MG63 (cell line): ENCODE measurements at regions not wholly inside any gene's neighbourhood (a gene's known extent, or its start where the extent isn't known, plus 50 kb on each side); places are given as distances from the start of the nearest gene placed in this dataset.
"Not testable (repeated sequence)": the region's sequence is repeated elsewhere in the genome, so short reads cannot be mapped to it uniquely, and the experiment has no call there.

Experiments used
- DNase-seq: peaks from one replicate; pipeline ENCODE4 v3.0.0-alpha.2; 2020
- H3K27me3 ChIP-seq: fragments of 250-450 bp; sonication (Bioruptor Pico); 2 replicates; pipeline ENCODE4 v1.5.1; 2020; ENCODE audit warnings: mild to moderate bottlenecking, moderate library complexity
- H3K36me3 ChIP-seq: fragments of 250-450 bp; sonication (Bioruptor Pico); 2 replicates; pipeline ENCODE4 v1.5.1; 2020; ENCODE audit warnings: mild to moderate bottlenecking, moderate library complexity
- H3K4me3 ChIP-seq: fragments of 250-450 bp; sonication (Bioruptor Pico); 2 replicates; pipeline ENCODE4 v1.5.1; 2020; ENCODE audit warnings: mild to moderate bottlenecking, moderate library complexity
- H3K9me3 ChIP-seq: fragments of 250-450 bp; sonication (Bioruptor Pico); 2 replicates; pipeline ENCODE4 v1.5.1; 2020; ENCODE audit warnings: mild to moderate bottlenecking, moderate library complexity

DNA sequence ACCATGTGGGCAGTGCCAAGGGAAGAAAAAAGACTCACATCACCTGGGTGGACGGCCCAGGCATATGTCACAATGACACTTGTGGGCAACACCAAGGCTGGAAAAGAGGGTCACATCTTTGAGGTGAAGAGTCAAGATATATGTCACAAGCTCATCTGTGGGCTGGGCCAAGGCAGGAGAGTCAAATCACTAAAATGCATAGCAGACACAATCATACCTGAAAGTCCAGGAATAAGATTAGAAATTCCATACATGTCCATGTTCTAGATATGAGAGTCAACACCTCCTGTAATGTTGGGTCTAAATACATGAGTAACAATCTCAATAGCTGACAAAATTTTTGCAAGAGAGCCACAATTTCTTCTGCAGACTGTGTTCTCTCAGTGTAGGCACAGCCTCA is 145.0 kb downstream of the ZNF675 start:
- Histone ChIP-seq H3K4me3 (no peak overlapping the region), H3K36me3 (no peaks in the 10 kb centered on the region), H3K27me3 (no peaks in the 10 kb centered on the region), H3K9me3 (no peaks in the 10 kb centered on the region)
- DNase-seq: no peak

- H3K27me3 ChIP-seq, H3K36me3 ChIP-seq, DNase-seq, H3K9me3 ChIP-seq, H3K4me3 ChIP-seq: not testable (repeated sequence)
These were observed 144.9 kb upstream of the ZNF91 start for GRCh38 chr19:23540180-23540579.

GRCh38 chr19:23539499-23539898 is 144.2 kb upstream of the ZNF91 start:
- Histone ChIP-seq H3K9me3 (no peaks in the 10 kb centered on the region), H3K36me3 (no peaks in the 10 kb centered on the region), H3K27me3 (no peaks in the 10 kb centered on the region), H3K4me3 (no peak overlapping the region)
- DNase-seq: no peak

DNA sequence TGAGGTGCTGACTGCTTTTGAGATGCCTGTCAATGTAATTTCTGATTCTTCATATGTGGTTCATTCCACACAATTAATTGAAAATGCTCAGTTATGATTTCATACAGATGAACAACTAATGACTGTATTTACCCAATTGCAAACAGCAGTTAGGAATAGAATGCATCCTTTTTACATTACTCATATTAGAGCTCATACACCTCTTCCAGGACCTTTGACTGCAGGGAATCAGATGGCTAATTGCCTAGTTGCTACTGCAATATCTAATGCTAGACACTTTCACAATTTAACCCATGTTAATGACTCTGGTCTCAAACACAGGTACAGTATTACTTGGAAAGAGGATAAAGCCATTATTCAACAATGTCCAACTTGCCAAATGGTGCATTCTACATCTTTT is 141.9 kb upstream of the ZNF91 start:
- not testable (repeated sequence) for DNase-seq, H3K36me3 ChIP-seq, H3K4me3 ChIP-seq, H3K27me3 ChIP-seq, H3K9me3 ChIP-seq

DNA sequence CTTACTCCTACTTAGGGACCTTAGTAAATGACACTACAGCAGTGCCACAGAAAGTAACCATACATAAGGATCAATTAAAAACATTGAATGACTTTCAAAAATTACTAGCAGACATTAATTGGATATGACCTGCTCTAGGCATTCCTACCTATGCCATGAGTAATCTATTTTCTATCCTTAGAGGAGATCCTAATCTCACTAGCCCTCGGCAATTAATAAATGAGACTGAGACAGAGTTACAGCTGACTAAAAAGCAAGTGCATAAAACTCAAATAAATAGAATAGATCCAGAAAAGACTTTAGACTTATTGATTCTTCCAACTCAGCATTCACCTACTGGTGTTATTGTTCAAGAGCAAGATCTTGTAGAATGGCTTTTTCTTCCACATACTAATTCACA is 141.1 kb upstream of the ZNF91 start:
- H3K9me3 ChIP-seq, H3K27me3 ChIP-seq, DNase-seq, H3K36me3 ChIP-seq, H3K4me3 ChIP-seq: not testable (repeated sequence)

DNA sequence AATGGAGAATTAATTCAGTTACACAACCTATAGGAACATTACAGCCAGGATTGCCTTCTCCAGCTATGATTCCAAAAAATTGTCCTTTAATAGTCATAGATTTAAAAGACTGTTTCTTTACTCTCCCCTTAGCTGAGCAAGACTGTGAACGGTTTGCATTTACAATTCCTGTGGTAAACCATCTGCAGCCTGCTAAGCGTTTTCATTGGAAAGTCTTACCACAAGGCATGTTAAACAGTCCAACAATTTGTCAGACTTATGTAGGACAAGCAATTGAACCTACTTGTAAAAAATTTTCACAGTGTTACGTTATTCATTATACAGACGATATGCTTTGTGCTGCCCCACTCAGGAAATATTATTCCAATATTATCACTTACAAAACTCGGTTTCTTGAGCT is 140.6 kb upstream of the ZNF91 start:
- not testable (repeated sequence) for H3K9me3 ChIP-seq, H3K4me3 ChIP-seq, DNase-seq, H3K27me3 ChIP-seq, H3K36me3 ChIP-seq

GRCh38 chr19:23533441-23533840 is 138.2 kb upstream of the ZNF91 start:
- H3K36me3 ChIP-seq, H3K9me3 ChIP-seq, H3K27me3 ChIP-seq, H3K4me3 ChIP-seq, DNase-seq: not testable (repeated sequence)

DNA sequence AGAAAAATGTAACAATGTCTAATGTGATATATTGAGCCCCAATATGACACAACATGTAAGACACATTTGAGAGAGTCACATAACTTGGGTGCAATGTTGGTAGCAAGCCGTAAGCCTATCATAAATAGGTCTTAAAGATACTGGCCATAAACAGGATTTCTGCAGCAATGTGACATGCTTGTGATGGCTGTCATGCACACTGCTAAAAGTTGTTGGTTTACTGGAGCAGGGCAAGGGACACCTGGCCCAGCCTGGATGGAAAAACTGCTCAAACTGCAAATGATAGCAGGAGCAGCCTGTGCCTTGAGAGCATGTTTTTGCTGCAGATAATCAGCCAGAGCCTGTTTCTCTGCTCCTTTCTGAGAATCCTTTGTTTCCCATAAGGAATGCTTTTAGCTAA is 136.7 kb upstream of the ZNF91 start:
- no peaks in the 10 kb centered on the region for H3K36me3 ChIP-seq
- no peaks in the 10 kb centered on the region for H3K27me3 ChIP-seq
- H3K9me3 ChIP-seq: no peaks in the 10 kb centered on the region
- no peak overlapping the region for H3K4me3 ChIP-seq
- DNase-seq: no peak

DNA sequence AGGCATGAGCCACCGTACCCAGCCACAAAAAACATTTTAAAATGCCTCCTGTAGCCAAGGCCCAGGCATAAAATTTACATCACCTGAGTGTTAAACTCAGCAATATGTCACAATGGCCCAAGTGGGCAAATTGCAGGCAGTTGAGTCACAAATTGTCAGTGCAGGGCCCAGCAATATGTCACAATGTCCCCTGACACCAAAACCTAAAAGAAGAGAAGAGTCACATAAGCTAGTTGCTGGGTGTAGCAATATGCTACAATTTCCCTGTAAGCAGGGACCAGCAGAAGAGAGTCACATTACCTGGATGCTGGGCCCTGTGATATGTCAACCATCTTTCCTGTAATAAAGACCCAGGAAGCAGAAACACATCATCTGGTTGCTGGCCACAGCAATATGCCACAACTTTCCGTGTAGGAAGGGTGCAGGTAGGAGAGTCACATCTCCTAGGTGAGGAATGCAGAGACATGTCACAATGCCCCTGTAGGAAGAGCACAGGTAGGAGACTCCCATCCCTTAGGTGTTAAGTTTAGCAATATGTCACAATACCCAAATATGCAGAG is 136.0 kb upstream of the ZNF91 start:
- H3K4me3 ChIP-seq: no peak overlapping the region
- no peaks in the 10 kb centered on the region for H3K27me3 ChIP-seq
- DNase-seq: no peak
- H3K36me3 ChIP-seq: no peaks in the 10 kb centered on the region
- H3K9me3 ChIP-seq: no peaks in the 10 kb centered on the region

GRCh38 chr19:23528376-23528775 is 133.1 kb upstream of the ZNF91 start:
- Histone ChIP-seq H3K9me3 (no peaks in the 10 kb centered on the region), H3K4me3 (no peak overlapping the region), H3K27me3 (no peaks in the 10 kb centered on the region), H3K36me3 (no peaks in the 10 kb centered on the region)
- no peak for DNase-seq

DNA sequence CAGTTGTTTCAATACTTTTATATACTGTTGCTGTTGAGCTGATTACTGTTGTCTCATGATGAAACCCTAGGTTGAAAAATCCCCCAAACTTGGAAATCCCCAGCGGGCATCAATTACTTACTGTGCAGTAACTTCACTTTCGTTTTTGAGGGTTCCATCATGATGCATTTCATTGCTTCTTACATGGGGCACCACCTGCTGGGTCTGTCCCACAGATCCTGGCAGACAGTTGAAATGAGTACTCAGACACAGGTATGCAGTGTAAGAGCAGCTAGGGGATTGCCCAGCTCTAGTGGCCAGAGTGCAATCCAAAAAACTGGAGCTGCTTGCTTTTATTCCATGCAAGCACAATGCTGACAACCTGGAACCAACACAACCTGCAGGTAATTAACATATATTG is 132.5 kb upstream of the ZNF91 start:
- no peaks in the 10 kb centered on the region for H3K36me3 ChIP-seq
- DNase-seq: no peak
- no peak overlapping the region for H3K4me3 ChIP-seq
- no peaks in the 10 kb centered on the region for H3K9me3 ChIP-seq
- no peaks in the 10 kb centered on the region for H3K27me3 ChIP-seq

DNA sequence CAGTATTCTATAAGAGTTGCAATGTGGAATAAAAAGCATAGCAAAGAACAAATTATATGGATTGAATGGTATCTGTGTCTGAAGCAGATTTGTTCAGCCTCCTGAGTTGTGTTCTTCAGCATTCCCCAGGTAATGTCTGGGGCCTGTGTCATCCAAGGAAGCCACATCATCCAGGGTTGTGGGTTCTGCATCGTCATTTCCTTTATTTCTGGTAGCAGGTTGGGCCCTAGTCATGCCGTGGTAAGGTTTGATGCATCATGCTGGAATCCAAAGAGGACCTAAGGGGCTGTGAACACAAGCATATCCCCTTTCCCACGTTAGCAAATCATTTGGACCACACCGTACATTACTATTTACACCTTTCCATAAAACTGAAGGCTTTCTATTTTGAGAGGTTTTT is 131.0 kb upstream of the ZNF91 start:
- Histone ChIP-seq H3K36me3 (no peaks in the 10 kb centered on the region), H3K9me3 (no peaks in the 10 kb centered on the region), H3K27me3 (no peaks in the 10 kb centered on the region), H3K4me3 (no peak overlapping the region)
- no peak for DNase-seq

GRCh38 chr19:23525276-23525852 is 130.1 kb upstream of the ZNF91 start:
- Histone ChIP-seq H3K4me3 (no peak overlapping the region), H3K36me3 (no peaks in the 10 kb centered on the region), H3K9me3 (no peaks in the 10 kb centered on the region), H3K27me3 (no peaks in the 10 kb centered on the region)
- DNase-seq: no peak

DNA sequence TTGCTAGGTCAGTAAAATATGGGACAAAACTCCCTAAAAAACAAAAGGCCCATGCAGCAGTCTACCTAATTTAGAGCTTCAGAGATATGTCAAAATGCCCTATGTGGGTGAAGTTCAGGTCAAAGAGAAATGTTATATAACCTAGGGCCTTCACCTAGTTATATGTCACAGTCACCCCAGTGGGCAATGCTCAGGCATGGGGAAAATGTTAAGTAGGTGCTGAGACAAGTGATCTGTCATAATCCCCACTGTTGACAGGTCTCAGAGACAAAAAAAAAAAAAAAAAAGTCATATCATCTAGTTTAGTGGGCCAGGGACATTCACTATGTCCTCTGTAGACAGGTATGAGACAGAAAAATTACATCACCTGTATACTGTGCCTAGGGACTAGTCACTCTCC is 128.6 kb upstream of the ZNF91 start:
- Histone ChIP-seq H3K36me3 (no peaks in the 10 kb centered on the region), H3K9me3 (no peaks in the 10 kb centered on the region), H3K27me3 (no peaks in the 10 kb centered on the region), H3K4me3 (no peak overlapping the region)
- no peak for DNase-seq

- H3K9me3 ChIP-seq: no peaks in the 10 kb centered on the region
- DNase-seq: no peak
- no peak overlapping the region for H3K4me3 ChIP-seq
- H3K27me3 ChIP-seq: no peaks in the 10 kb centered on the region
- H3K36me3 ChIP-seq: no peaks in the 10 kb centered on the region
These were observed 127.2 kb upstream of the ZNF91 start for GRCh38 chr19:23522431-23522830.

- Histone ChIP-seq H3K36me3 (no peaks in the 10 kb centered on the region), H3K9me3 (no peaks in the 10 kb centered on the region), H3K4me3 (no peak overlapping the region), H3K27me3 (no peaks in the 10 kb centered on the region)
- no peak for DNase-seq
These were observed 126.2 kb upstream of the ZNF91 start for GRCh38 chr19:23521471-23521870.

GRCh38 chr19:23520441-23520840 is 125.2 kb upstream of the ZNF91 start:
- H3K36me3 ChIP-seq: no peaks in the 10 kb centered on the region
- no peaks in the 10 kb centered on the region for H3K27me3 ChIP-seq
- no peak for DNase-seq
- no peaks in the 10 kb centered on the region for H3K9me3 ChIP-seq
- no peak overlapping the region for H3K4me3 ChIP-seq

DNA sequence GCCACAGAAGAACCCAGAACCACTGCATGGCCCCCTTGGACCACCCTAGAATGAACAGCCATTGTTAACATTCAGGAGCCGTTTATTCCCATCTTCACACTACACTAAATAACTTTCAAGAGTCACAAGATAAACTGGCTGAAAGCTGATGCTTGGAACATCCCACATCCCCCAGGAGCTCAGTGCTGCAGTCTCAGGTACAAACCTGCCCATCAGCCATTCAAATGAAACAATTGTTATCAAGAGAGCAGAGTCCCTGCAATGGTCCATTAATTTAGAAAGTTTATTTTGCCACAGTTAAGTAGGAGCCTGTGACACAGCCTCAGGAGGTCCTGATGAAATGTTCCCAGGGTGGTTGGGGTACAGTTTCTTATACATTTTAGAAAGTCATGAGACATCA is 123.8 kb upstream of the ZNF91 start:
- no peak for DNase-seq
- no peaks in the 10 kb centered on the region for H3K9me3 ChIP-seq
- H3K36me3 ChIP-seq: no peaks in the 10 kb centered on the region
- H3K4me3 ChIP-seq: no peak overlapping the region
- no peaks in the 10 kb centered on the region for H3K27me3 ChIP-seq

DNA sequence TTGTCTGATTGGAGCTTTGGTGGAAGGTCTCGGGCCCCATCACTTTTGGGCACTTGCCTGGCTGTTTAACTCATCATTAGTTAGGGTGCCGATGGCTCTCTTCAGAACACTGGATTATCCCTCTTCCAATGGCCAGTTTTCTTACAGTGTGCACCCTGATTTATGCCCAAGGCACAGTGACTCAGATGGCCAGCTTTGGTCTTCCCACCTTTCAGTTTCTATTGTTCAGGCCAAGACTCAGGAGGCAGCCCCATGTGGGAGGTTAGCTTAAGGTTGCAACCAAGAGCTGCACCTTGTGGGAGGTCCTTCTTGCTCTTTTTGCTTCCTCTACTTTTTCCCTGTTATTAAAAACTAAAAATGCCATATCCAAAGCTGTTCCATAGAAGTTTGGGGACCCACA is 121.0 kb upstream of the ZNF91 start:
- DNase-seq: no peak

More for the DNA sequence above, 121.0 kb upstream of the ZNF91 start:
- no peaks in the 10 kb centered on the region for H3K9me3 ChIP-seq
- H3K36me3 ChIP-seq: no peaks in the 10 kb centered on the region
- no peaks in the 10 kb centered on the region for H3K27me3 ChIP-seq
- no peak overlapping the region for H3K4me3 ChIP-seq
